Activated CD4-positive, CD25-positive, alpha-beta regulatory T cell treated with anti-CD3 and anti-CD28 coated beads, Interleukin-2, amount 50 U/mL, for 24 hours (primary cell): ENCODE measurements at regions not wholly inside any gene's neighbourhood (a gene's known extent, or its start where the extent isn't known, plus 50 kb on each side); places are given as distances from the start of the nearest gene placed in this dataset.

Source experiments
- ATAC-seq, 2 donors: fragments of 150-1000 bp; cut with Tn5 transposase; one replicate each; pipeline ENCODE4 v1.10.0; 2021; ENCODE audit warnings: mild to moderate bottlenecking in 1 of 2, moderate library complexity in 1 of 2

- no peak for ATAC-seq
Observed at GRCh38 chr9:28868228-28868990, 1295.1 kb upstream of the C9orf72 start.

- ATAC-seq: no peak
Observed at GRCh38 chr9:28882529-28882928, 1309.2 kb upstream of the C9orf72 start.

GRCh38 chr9:28883234-28883633, 1310.0 kb upstream of the C9orf72 start:
- no peak for ATAC-seq

GRCh38 chr9:28887188-28887884, 1314.1 kb upstream of the C9orf72 start:
- no peak for ATAC-seq

GRCh38 chr9:28888806-28889205, 1315.5 kb upstream of the C9orf72 start:
- ATAC-seq: no peak

GRCh38 chr9:28892538-28892937, 1319.3 kb upstream of the C9orf72 start:
- no peak for ATAC-seq

- ATAC-seq: no peak
Observed at GRCh38 chr9:28899267-28899666, 1326.0 kb upstream of the C9orf72 start.

- ATAC-seq: no peak
Observed at GRCh38 chr9:28899926-28900325, 1326.6 kb upstream of the C9orf72 start.

GRCh38 chr9:28900406-28900805, 1327.1 kb upstream of the C9orf72 start:
- ATAC-seq: no peak

- no peak for ATAC-seq
Observed at GRCh38 chr9:28909526-28909925, 1336.2 kb upstream of the C9orf72 start.

- ATAC-seq: no peak
Observed at GRCh38 chr9:28912621-28913020, 1339.3 kb upstream of the C9orf72 start.

GRCh38 chr9:28915202-28915930, 1342.1 kb upstream of the C9orf72 start:
- no peak for ATAC-seq

GRCh38 chr9:28916348-28916747, 1343.1 kb upstream of the C9orf72 start:
- ATAC-seq: no peak

GRCh38 chr9:28921857-28922500, 1348.7 kb upstream of the C9orf72 start:
- ATAC-seq: no peak

- ATAC-seq: no peak
Observed at GRCh38 chr9:28922891-28923290, 1349.6 kb upstream of the C9orf72 start.

- ATAC-seq: no peak
Observed at GRCh38 chr9:28923351-28923750, 1350.1 kb upstream of the C9orf72 start.

- ATAC-seq: no peak
Observed at GRCh38 chr9:28925157-28925556, 1351.9 kb upstream of the C9orf72 start.

GRCh38 chr9:28926306-28926705, 1353.0 kb upstream of the C9orf72 start:
- ATAC-seq: no peak

- no peak for ATAC-seq
Observed at GRCh38 chr9:28927691-28928090, 1354.4 kb upstream of the C9orf72 start.

GRCh38 chr9:28929433-28929832, 1356.2 kb upstream of the C9orf72 start:
- ATAC-seq: no peak

- no peak for ATAC-seq
Observed at GRCh38 chr9:28930766-28931165, 1357.5 kb upstream of the C9orf72 start.

- ATAC-seq: no peak
Observed at GRCh38 chr9:28934111-28934510, 1360.8 kb upstream of the C9orf72 start.

GRCh38 chr9:28938981-28939380, 1365.7 kb upstream of the C9orf72 start:
- no peak for ATAC-seq
